ENCODE measurements at regions not wholly inside any gene's neighbourhood (a gene's known extent, or its start where the extent isn't known, plus 50 kb on each side); places are given as distances from the start of the nearest gene placed in this dataset.

DNA sequence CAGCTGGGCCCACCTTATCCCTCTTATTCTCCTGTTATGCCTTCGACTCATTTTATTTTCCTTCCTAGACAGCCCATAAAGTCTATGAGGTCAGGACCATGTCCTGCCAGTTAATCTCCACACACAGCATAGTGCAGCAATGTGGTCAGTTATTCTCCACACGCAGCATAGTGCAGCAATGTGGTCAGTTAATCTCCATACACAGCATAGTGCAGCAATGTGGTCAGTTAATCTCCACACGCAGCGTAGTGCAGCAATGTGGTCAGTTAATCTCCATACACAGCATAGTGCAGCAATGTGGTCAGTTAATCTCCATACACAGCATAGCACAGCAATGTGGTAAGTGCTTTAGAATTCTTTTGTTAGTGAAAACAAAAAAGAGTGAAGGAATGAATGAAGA, 77.8 kb downstream of the TEX36 start:
- Mint-ChIP-seq H3K27ac (no peak overlapping the region), H3K9me3 (peaks cover 7% of the 10 kb centered on the region), H3K4me1 (no peaks in the 10 kb centered on the region), H3K4me3 (no peak overlapping the region), H3K36me3 (no peaks in the 10 kb centered on the region), H3K27me3 (ENCODE audit: low read depth) (peaks cover 35% of the 10 kb centered on the region)
- TF ChIP-seq, protein P1, sequence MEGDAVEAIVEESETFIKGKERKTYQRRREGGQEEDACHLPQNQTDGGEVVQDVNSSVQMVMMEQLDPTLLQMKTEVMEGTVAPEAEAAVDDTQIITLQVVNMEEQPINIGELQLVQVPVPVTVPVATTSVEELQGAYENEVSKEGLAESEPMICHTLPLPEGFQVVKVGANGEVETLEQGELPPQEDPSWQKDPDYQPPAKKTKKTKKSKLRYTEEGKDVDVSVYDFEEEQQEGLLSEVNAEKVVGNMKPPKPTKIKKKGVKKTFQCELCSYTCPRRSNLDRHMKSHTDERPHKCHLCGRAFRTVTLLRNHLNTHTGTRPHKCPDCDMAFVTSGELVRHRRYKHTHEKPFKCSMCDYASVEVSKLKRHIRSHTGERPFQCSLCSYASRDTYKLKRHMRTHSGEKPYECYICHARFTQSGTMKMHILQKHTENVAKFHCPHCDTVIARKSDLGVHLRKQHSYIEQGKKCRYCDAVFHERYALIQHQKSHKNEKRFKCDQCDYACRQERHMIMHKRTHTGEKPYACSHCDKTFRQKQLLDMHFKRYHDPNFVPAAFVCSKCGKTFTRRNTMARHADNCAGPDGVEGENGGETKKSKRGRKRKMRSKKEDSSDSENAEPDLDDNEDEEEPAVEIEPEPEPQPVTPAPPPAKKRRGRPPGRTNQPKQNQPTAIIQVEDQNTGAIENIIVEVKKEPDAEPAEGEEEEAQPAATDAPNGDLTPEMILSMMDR (IDR thresholded peaks at IDR 0.05; ENCODE audit: unreplicated experiment) = no peak
- no peak for DNase-seq (ENCODE audit: low spot score in 2 of 2, unreplicated experiment in 2 of 2)

DNA sequence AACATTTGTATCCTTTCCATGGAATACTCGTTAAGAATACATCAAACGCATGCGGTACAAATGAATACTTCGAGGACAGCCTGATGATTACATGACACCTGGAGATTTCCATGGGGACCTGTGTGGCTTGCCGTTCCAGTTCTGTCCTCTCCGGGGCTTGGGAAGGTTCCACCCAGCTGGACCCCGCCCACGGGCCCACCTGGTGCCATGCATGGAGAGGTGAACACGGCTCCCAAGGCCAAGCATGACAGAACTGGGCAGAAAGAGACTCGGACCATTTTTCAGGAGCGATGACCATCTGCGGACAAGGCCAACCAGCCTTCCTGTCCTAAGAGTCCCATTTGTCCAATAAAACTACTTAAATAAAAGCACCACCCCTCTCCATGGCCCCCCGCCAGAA, 80.1 kb downstream of the TEX36 start:
- DNase-seq (ENCODE audit: low spot score in 2 of 2, unreplicated experiment in 2 of 2) = no peak
- no peaks in the 10 kb centered on the region for H3K36me3 Mint-ChIP-seq
- peaks cover 24% of the 10 kb centered on the region for H3K27me3 Mint-ChIP-seq (ENCODE audit: low read depth)

DNA sequence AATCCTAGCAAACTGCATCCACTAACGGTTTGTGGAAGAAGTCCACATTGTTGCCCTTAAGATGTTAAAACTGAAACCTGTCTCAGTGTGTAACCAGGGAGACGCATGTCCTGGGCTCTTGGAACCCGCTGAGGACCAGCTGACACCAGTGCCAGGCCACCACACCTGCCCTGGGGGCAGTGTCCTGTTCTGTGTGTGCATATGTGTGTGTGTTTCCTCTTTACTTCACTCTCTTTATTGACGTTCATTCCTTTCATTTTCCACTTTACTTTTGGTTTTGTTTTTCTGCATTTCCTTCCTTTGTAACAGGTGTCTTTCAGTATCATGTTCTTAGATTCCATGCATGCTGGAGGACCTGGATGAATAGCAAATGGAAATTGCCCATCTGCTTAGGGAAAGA, 83.8 kb downstream of the TEX36 start:
- H3K4me3 Mint-ChIP-seq = no peak overlapping the region
- peaks cover 15% of the 10 kb centered on the region for H3K27me3 Mint-ChIP-seq (ENCODE audit: low read depth)
- DNase-seq (ENCODE audit: low spot score in 2 of 2, unreplicated experiment in 2 of 2) = no peak
- H3K36me3 Mint-ChIP-seq = no peaks in the 10 kb centered on the region
- TF ChIP-seq, protein P1 (IDR thresholded peaks at IDR 0.05; ENCODE audit: unreplicated experiment) = no peak
- H3K27ac Mint-ChIP-seq = no peak overlapping the region
- no peaks in the 10 kb centered on the region for H3K4me1 Mint-ChIP-seq
- H3K9me3 Mint-ChIP-seq = peaks cover 44% of the 10 kb centered on the region

More for the DNA sequence above, 80.1 kb downstream of the TEX36 start:
- H3K27ac Mint-ChIP-seq = no peak overlapping the region
- peaks cover 20% of the 10 kb centered on the region for H3K9me3 Mint-ChIP-seq
- H3K4me1 Mint-ChIP-seq = no peaks in the 10 kb centered on the region
- TF ChIP-seq, protein P1 (IDR thresholded peaks at IDR 0.05; ENCODE audit: unreplicated experiment) = no peak
- H3K4me3 Mint-ChIP-seq = no peak overlapping the region

DNA sequence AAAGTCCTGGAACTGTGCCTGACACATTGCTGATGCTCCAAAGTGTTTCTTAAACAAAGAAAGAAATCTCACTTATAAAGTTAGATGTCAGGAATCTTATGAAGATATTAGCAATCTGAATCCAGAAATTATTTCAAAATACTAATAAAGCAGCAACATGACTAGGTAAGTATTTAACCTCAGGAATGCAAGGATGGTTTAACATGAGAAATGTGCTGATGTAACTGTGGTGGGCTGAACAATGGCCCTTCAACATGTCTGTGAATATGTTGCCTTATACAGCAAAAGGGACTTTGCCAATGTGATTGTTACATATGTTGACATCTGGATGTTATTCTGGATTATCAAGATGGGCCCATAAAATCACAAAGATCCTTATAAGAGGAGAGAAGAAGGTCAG, 87.1 kb downstream of the TEX36 start:
- no peak overlapping the region for H3K4me3 Mint-ChIP-seq
- no peaks in the 10 kb centered on the region for H3K36me3 Mint-ChIP-seq
- no peak overlapping the region for H3K27ac Mint-ChIP-seq
- peaks cover 44% of the 10 kb centered on the region for H3K9me3 Mint-ChIP-seq
- no peak for DNase-seq (ENCODE audit: low spot score in 2 of 2, unreplicated experiment in 2 of 2)
- TF ChIP-seq, protein P1 (IDR thresholded peaks at IDR 0.05; ENCODE audit: unreplicated experiment) = no peak
- peaks cover 26% of the 10 kb centered on the region for H3K27me3 Mint-ChIP-seq (ENCODE audit: low read depth)
- no peaks in the 10 kb centered on the region for H3K4me1 Mint-ChIP-seq

DNA sequence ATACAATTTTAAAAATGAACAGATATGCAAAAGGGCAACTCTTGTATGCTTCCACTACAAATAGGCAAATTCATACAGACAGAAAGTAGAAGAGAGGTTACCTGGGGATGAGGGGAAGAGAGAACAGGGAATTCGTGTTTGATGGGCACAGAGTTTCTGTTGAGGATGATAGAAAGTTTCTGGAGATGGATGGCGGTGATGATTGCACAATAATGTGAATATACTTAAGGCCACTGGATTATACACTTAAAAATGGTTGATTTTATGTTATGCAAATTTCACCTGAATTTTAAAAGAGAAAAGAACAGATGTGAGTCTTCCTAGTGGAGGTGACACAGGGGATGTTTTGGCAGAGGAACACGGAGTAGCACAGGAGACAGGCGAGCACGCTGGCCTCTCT, 89.3 kb downstream of the TEX36 start:
- TF ChIP-seq, protein P1 (IDR thresholded peaks at IDR 0.05; ENCODE audit: unreplicated experiment) = no peak
- DNase-seq (ENCODE audit: low spot score in 2 of 2, unreplicated experiment in 2 of 2) = no peak
- H3K27ac Mint-ChIP-seq = no peak overlapping the region
- no peak overlapping the region for H3K4me3 Mint-ChIP-seq
- peaks cover 27% of the 10 kb centered on the region for H3K27me3 Mint-ChIP-seq (ENCODE audit: low read depth)
- H3K4me1 Mint-ChIP-seq = no peaks in the 10 kb centered on the region
- H3K36me3 Mint-ChIP-seq = no peaks in the 10 kb centered on the region
- peaks cover 27% of the 10 kb centered on the region for H3K9me3 Mint-ChIP-seq

DNA sequence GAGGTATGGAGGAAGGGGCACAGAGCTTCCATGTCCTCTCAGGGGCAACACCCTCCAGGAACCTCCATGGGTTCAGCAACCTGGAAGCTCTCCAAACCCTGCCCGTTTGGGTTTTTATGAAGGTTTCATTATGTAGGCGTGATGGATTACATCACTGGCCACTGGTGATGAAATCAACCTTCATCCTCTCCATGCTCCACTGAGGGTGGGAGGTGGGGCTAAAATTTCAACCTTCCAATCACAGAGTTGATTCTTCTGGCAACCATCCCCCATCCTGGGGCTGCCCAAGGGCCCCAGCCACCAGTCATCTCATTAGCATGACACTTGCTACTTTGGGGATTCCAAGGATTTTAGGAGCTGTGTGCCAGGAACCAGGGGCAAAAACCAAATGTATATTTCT, 90.1 kb downstream of the TEX36 start:
- Mint-ChIP-seq H3K27me3 (ENCODE audit: low read depth) (peaks cover 32% of the 10 kb centered on the region), H3K4me1 (no peaks in the 10 kb centered on the region), H3K27ac (no peak overlapping the region)

More for the DNA sequence above, 90.1 kb downstream of the TEX36 start:
- Mint-ChIP-seq H3K36me3 (no peaks in the 10 kb centered on the region), H3K9me3 (peaks cover 27% of the 10 kb centered on the region), H3K4me3 (no peak overlapping the region)
- TF ChIP-seq, protein P1 (IDR thresholded peaks at IDR 0.05; ENCODE audit: unreplicated experiment) = no peak
- no peak for DNase-seq (ENCODE audit: low spot score in 2 of 2, unreplicated experiment in 2 of 2)

Data from mesothelial cell of epicardium (in vitro differentiated cells).